Prostate gland (tissue), 2 donors: ENCODE measurements at regions not wholly inside any gene's neighbourhood (a gene's known extent, or its start where the extent isn't known, plus 50 kb on each side); places are given as distances from the start of the nearest gene placed in this dataset.

Experiments
- CTCF ChIP-seq, 4 experiments: fragments of 200-600 bp in 2 of 4; fragments of 450-650 bp in 2 of 4; sonication (generic) in 2 of 4; IDR thresholded peaks; 1 replicate in 3 of 4; 2 replicates in 1 of 4; pipeline ENCODE4 v1.5.1; 2016 to 2019; ENCODE audit warnings: antibody characterized with exemption in 4 of 4, mild to moderate bottlenecking in 2 of 4, moderate library complexity in 2 of 4
- POLR2A ChIP-seq: fragments of 450-650 bp; IDR thresholded peaks from one replicate; pipeline ENCODE4 v1.6.1; 2016; ENCODE audit warnings: antibody characterized with exemption, mild to moderate bottlenecking
- POLR2AphosphoS5 ChIP-seq: sonication (generic); formaldehyde crosslinking; IDR thresholded peaks from one replicate; pipeline ENCODE4 v1.6.1; 2017; ENCODE audit warnings: antibody characterized with exemption

GRCh38 chr6:158892266-158892665, 73.1 kb upstream of the EZR start:
- no peak for TF ChIP-seq POLR2A
- TF ChIP-seq CTCF (IDR thresholded peaks at IDR 0.05) = no peak
- no peak for TF ChIP-seq POLR2AphosphoS5
